Esophagus muscularis mucosa (tissue), 4 donors: ENCODE measurements at regions not wholly inside any gene's neighbourhood (a gene's known extent, or its start where the extent isn't known, plus 50 kb on each side); places are given as distances from the start of the nearest gene placed in this dataset.

Source experiments
- EP300 ChIP-seq: sonication (generic); formaldehyde crosslinking; IDR thresholded peaks from one replicate; pipeline ENCODE4 v1.6.1; 2017; ENCODE audit warnings: antibody characterized with exemption
- POLR2A ChIP-seq: fragments of 450-650 bp; IDR thresholded peaks from one replicate; pipeline ENCODE4 v1.6.1; 2017; ENCODE audit warnings: antibody characterized with exemption, moderate library complexity, mild to moderate bottlenecking, low read depth
- POLR2AphosphoS5 ChIP-seq, 2 donors: sonication (generic); formaldehyde crosslinking; IDR thresholded peaks; one replicate each; pipeline ENCODE4 v1.6.1; 2017; ENCODE audit warnings: antibody characterized with exemption in 2 of 2
- TF ChIP-seq, protein P1 (sequence below), 3 experiments: fragments of 200-600 bp in 2 of 3; fragments of 450-650 bp in 1 of 3; sonication (generic) in 2 of 3; IDR thresholded peaks; one replicate each; pipeline ENCODE4 v1.5.1; 2017 to 2019; ENCODE audit warnings: antibody characterized with exemption in 3 of 3, mild to moderate bottlenecking in 2 of 3, moderate library complexity in 1 of 3

DNA sequence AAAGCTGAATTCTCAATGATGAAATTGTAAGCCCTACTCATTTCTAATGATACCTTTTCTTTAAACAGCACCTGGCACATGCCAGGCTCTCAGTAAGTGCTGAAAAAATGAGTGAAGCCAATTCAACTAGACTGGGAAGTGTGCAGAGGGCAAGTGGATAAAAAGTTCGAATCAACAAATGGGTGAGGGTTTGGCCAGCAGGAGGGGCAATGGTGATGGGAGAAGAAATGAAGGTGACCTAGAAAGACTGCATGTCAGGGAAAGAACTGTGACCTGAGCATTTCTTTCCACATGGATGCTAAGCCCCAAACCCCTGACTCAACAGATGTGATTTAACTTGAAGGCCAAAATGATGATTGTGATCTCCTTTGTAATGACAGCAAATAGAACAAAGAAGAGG, 54.6 kb downstream of the DKK1 start:
- no peak for TF ChIP-seq POLR2A
- TF ChIP-seq, protein P1, sequence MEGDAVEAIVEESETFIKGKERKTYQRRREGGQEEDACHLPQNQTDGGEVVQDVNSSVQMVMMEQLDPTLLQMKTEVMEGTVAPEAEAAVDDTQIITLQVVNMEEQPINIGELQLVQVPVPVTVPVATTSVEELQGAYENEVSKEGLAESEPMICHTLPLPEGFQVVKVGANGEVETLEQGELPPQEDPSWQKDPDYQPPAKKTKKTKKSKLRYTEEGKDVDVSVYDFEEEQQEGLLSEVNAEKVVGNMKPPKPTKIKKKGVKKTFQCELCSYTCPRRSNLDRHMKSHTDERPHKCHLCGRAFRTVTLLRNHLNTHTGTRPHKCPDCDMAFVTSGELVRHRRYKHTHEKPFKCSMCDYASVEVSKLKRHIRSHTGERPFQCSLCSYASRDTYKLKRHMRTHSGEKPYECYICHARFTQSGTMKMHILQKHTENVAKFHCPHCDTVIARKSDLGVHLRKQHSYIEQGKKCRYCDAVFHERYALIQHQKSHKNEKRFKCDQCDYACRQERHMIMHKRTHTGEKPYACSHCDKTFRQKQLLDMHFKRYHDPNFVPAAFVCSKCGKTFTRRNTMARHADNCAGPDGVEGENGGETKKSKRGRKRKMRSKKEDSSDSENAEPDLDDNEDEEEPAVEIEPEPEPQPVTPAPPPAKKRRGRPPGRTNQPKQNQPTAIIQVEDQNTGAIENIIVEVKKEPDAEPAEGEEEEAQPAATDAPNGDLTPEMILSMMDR (IDR thresholded peaks at IDR 0.05), result no peak
- no peak for TF ChIP-seq POLR2AphosphoS5 (IDR thresholded peaks at IDR 0.05)
- TF ChIP-seq EP300, result no peak
